ENCODE measurements at regions not wholly inside any gene's neighbourhood (a gene's known extent, or its start where the extent isn't known, plus 50 kb on each side); places are given as distances from the start of the nearest gene placed in this dataset.
"Not testable (repeated sequence)": the region's sequence is repeated elsewhere in the genome, so short reads cannot be mapped to it uniquely, and the experiment has no call there.

- DNase-seq, result not testable (repeated sequence)
These were observed 198.0 kb downstream of the MEIS1 start for GRCh38 chr2:66632882-66633281.

- peak in 2 of 3 donors; percentile 16 to 30 for DNase-seq
These were observed 198.7 kb downstream of the MEIS1 start for GRCh38 chr2:66633631-66634030.

GRCh38 chr2:66634784-66635183 lies 199.9 kb downstream of the MEIS1 start:
- DNase-seq, result no peak

- DNase-seq, result no peak
These were observed 206.8 kb downstream of the MEIS1 start for GRCh38 chr2:66641685-66642084.

GRCh38 chr2:66648081-66648480 lies 213.2 kb downstream of the MEIS1 start:
- DNase-seq, result not testable (repeated sequence)

GRCh38 chr2:66649006-66649405 lies 214.1 kb downstream of the MEIS1 start:
- no peak for DNase-seq

GRCh38 chr2:66651295-66651694 lies 216.4 kb downstream of the MEIS1 start:
- DNase-seq, result no peak

- no peak for DNase-seq
These were observed 225.9 kb downstream of the MEIS1 start for GRCh38 chr2:66660804-66661203.

GRCh38 chr2:66661253-66662173 lies 226.6 kb downstream of the MEIS1 start:
- no peak for DNase-seq

GRCh38 chr2:66665124-66665984 lies 230.4 kb downstream of the MEIS1 start:
- no peak for DNase-seq

GRCh38 chr2:66667301-66667700 lies 232.4 kb downstream of the MEIS1 start:
- no peak for DNase-seq

GRCh38 chr2:66673286-66673685 lies 238.4 kb downstream of the MEIS1 start:
- DNase-seq, result no peak

- DNase-seq, result no peak
These were observed 239.2 kb downstream of the MEIS1 start for GRCh38 chr2:66674087-66674486.

- DNase-seq, result no peak
These were observed 240.7 kb downstream of the MEIS1 start for GRCh38 chr2:66675591-66675990.

GRCh38 chr2:66679442-66679841 lies 244.5 kb downstream of the MEIS1 start:
- peak in 1 of 3 donors; percentile 25 for DNase-seq

- no peak for DNase-seq
These were observed 247.6 kb downstream of the MEIS1 start for GRCh38 chr2:66682476-66682875.

GRCh38 chr2:66683064-66683463 lies 248.1 kb downstream of the MEIS1 start:
- DNase-seq, result no peak

GRCh38 chr2:66683599-66683998 lies 248.7 kb downstream of the MEIS1 start:
- DNase-seq, result peak in 1 of 3 donors; percentile 10

GRCh38 chr2:66684289-66684688 lies 249.4 kb downstream of the MEIS1 start:
- DNase-seq, result no peak

GRCh38 chr2:66686755-66687154 lies 251.8 kb downstream of the MEIS1 start:
- DNase-seq, result peak in 2 of 3 donors; percentile 4 to 24

GRCh38 chr2:66688951-66689350 lies 254.0 kb downstream of the MEIS1 start:
- DNase-seq, result peak in 1 of 3 donors; percentile 13

GRCh38 chr2:66689456-66690051 lies 254.6 kb downstream of the MEIS1 start:
- DNase-seq, result no peak
